PFSK-1 (cell line): ENCODE measurements at regions not wholly inside any gene's neighbourhood (a gene's known extent, or its start where the extent isn't known, plus 50 kb on each side); places are given as distances from the start of the nearest gene placed in this dataset.

ENCODE experiments used
- POLR2AphosphoS5 ChIP-seq: IDR thresholded peaks from 2 replicates; pipeline ENCODE4 v1.6.1; 2012; ENCODE audit warnings: low read depth, mild to moderate bottlenecking, control low read depth, low read length, moderate library complexity
- SIN3A ChIP-seq: IDR thresholded peaks from 2 replicates; pipeline ENCODE4 v1.6.1; 2012; ENCODE audit warnings: mild to moderate bottlenecking, low read length, moderate library complexity, borderline replicate concordance; ENCODE audit not compliant: insufficient read depth
- TF ChIP-seq, protein P1 (sequence below), 2 experiments: IDR thresholded peaks; 2 replicates each; pipeline versions ENCODE4 v1.6.1 to v1.8.0; 2011 to 2012; ENCODE audit warnings: low read depth in 2 of 2, low read length in 2 of 2, control low read depth in 1 of 2, inconsistent platforms in 1 of 2, mild to moderate bottlenecking in 1 of 2, moderate library complexity in 1 of 2; ENCODE audit not compliant: insufficient read depth in 1 of 2

DNA sequence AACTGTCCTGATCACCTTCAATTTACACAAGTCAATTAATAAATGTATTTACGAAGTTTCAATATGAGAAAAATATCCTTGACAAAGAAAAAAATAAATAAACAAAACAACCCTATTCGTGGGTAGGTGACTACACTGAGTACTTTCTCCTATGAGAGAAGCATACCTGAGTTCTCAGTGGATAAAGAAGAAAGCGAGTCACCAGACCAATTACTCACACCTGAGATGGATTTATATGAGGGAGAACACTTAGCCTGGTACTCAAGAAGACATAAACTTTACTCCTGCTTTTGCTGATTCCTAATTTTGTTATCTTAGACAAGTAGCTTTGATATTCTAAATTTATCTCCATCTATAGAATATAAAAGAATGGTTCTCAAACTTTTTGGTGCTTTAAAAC, 735.2 kb upstream of the ANO3 start:
- TF ChIP-seq POLR2AphosphoS5 (no peak), SIN3A (no peak)
- TF ChIP-seq, protein P1, sequence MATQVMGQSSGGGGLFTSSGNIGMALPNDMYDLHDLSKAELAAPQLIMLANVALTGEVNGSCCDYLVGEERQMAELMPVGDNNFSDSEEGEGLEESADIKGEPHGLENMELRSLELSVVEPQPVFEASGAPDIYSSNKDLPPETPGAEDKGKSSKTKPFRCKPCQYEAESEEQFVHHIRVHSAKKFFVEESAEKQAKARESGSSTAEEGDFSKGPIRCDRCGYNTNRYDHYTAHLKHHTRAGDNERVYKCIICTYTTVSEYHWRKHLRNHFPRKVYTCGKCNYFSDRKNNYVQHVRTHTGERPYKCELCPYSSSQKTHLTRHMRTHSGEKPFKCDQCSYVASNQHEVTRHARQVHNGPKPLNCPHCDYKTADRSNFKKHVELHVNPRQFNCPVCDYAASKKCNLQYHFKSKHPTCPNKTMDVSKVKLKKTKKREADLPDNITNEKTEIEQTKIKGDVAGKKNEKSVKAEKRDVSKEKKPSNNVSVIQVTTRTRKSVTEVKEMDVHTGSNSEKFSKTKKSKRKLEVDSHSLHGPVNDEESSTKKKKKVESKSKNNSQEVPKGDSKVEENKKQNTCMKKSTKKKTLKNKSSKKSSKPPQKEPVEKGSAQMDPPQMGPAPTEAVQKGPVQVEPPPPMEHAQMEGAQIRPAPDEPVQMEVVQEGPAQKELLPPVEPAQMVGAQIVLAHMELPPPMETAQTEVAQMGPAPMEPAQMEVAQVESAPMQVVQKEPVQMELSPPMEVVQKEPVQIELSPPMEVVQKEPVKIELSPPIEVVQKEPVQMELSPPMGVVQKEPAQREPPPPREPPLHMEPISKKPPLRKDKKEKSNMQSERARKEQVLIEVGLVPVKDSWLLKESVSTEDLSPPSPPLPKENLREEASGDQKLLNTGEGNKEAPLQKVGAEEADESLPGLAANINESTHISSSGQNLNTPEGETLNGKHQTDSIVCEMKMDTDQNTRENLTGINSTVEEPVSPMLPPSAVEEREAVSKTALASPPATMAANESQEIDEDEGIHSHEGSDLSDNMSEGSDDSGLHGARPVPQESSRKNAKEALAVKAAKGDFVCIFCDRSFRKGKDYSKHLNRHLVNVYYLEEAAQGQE (IDR thresholded peaks at IDR 0.05; ENCODE audit: insufficient read depth in 1 of 2, low read depth in 2 of 2, low read length in 2 of 2) = no peak
